ENCODE measurements at regions not wholly inside any gene's neighbourhood (a gene's known extent, or its start where the extent isn't known, plus 50 kb on each side); places are given as distances from the start of the nearest gene placed in this dataset.

DNA sequence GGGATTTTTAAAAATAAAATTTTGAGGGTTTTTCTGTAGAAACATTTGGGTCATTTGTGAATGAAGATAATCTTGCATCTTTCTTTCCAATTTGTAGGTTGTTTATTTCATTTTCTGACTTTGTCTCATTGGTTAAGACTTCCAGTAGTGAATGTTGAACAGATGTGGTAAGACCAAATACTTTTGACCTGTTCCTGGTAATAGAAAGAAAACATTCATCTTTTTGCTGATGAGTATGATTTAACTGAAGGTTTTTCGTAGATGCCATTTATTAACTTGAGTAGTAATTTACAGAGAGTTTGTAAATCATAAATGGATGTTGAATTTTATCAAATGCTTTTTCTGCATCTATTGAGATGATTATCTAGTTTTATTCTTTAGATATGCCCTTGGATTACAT is 416.1 kb upstream of the CITED2 start:
- no peak for DNase-seq (ENCODE audit: low read depth)
- H3K4me3 ChIP-seq (ENCODE audit: insufficient read depth, low read depth, low read length), result no peak overlapping the region
- H3K36me3 Mint-ChIP-seq (ENCODE audit: low read depth, unreplicated experiment), result peaks cover 3% of the 10 kb centered on the region

DNA sequence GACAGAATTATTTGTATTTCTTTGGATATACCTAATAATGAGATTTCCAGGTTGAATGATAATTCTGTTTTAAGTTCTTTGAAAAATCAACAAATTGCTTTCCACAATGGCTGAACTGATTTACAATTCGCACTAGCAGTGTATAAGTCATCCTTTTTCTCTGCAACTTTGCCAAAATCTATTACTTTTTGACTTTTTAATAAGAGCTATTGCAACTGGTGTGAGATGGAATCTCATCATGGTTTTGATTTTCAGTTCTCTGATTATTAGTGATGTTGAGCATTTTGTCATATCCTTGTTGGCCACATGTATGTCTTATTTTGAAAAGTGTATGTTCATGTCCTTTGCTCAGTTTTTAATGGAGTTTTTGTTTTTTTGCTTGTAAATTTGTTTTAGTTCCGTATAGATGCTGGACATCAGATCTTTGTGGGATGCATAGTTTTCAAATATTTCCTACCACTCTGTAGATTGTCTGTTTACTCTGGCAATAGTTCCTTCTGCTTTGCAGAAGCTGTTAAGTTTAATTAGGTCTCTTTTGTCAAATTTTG is 409.8 kb upstream of the CITED2 start:
- Mint-ChIP-seq H3K4me1 (ENCODE audit: low read depth, unreplicated experiment) (peaks cover 3% of the 10 kb centered on the region), H3K36me3 (ENCODE audit: low read depth, unreplicated experiment) (peaks cover 3% of the 10 kb centered on the region), H3K9me3 (ENCODE audit: unreplicated experiment) (peaks cover 19% of the 10 kb centered on the region), H3K4me3 (ENCODE audit: unreplicated experiment) (no peak overlapping the region), H3K27me3 (ENCODE audit: low read depth, unreplicated experiment) (no peaks in the 10 kb centered on the region), H3K27ac (ENCODE audit: unreplicated experiment) (no peak overlapping the region)
- Histone ChIP-seq H3K79me2 (ENCODE audit: insufficient read depth, low read length) (no peaks in the 10 kb centered on the region), H3K27ac (ENCODE audit: low read depth, low read length) (no peak overlapping the region), H3K4me1 (ENCODE audit: insufficient read depth, low read length) (no peaks in the 10 kb centered on the region), H3K36me3 (ENCODE audit: insufficient read depth, low read length) (no peaks in the 10 kb centered on the region), H2AFZ (ENCODE audit: low read depth, low read length) (no peak overlapping the region), H3K9me3 (ENCODE audit: insufficient read depth, low read depth, low read length) (no peaks in the 10 kb centered on the region), H4K20me1 (ENCODE audit: insufficient read depth, low read length) (no peaks in the 10 kb centered on the region), H3K27me3 (ENCODE audit: insufficient read depth, low read length) (no peaks in the 10 kb centered on the region), H3K4me3 (ENCODE audit: insufficient read depth, low read depth, low read length) (no peak overlapping the region), H3K4me2 (ENCODE audit: low read length) (no peak overlapping the region), H3K9ac (ENCODE audit: low read length) (no peak overlapping the region)
- no peak for DNase-seq (ENCODE audit: low read depth)
- FAIRE-seq, result no peak
- TF ChIP-seq EZH2 (IDR thresholded peaks at IDR 0.05; ENCODE audit: insufficient read depth, low read length) (no peak), CTCF (IDR thresholded peaks at IDR 0.05; ENCODE audit: insufficient read depth, low read depth, low read length) (no peak)

More for the DNA sequence above, 416.1 kb upstream of the CITED2 start:
- no peaks in the 10 kb centered on the region for H3K27me3 Mint-ChIP-seq (ENCODE audit: low read depth, unreplicated experiment)
- H3K9me3 Mint-ChIP-seq (ENCODE audit: unreplicated experiment), result peaks cover 4% of the 10 kb centered on the region
- Histone ChIP-seq H3K27ac (ENCODE audit: low read depth, low read length) (no peak overlapping the region), H3K4me1 (ENCODE audit: insufficient read depth, low read length) (no peaks in the 10 kb centered on the region), H4K20me1 (ENCODE audit: insufficient read depth, low read length) (no peaks in the 10 kb centered on the region), H2AFZ (ENCODE audit: low read depth, low read length) (no peak overlapping the region), H3K36me3 (ENCODE audit: insufficient read depth, low read length) (no peaks in the 10 kb centered on the region), H3K9me3 (ENCODE audit: insufficient read depth, low read depth, low read length) (no peaks in the 10 kb centered on the region), H3K27me3 (ENCODE audit: insufficient read depth, low read length) (no peaks in the 10 kb centered on the region), H3K4me2 (ENCODE audit: low read length) (no peak overlapping the region), H3K79me2 (ENCODE audit: insufficient read depth, low read length) (no peaks in the 10 kb centered on the region), H3K9ac (ENCODE audit: low read length) (no peak overlapping the region)
- FAIRE-seq, result no peak
- no peak for TF ChIP-seq EZH2 (IDR thresholded peaks at IDR 0.05; ENCODE audit: insufficient read depth, low read length)
- no peak for TF ChIP-seq CTCF (IDR thresholded peaks at IDR 0.05; ENCODE audit: insufficient read depth, low read depth, low read length)
- H3K4me3 Mint-ChIP-seq (ENCODE audit: unreplicated experiment), result no peak overlapping the region
- no peak overlapping the region for H3K27ac Mint-ChIP-seq (ENCODE audit: unreplicated experiment)
- no peaks in the 10 kb centered on the region for H3K4me1 Mint-ChIP-seq (ENCODE audit: low read depth, unreplicated experiment)

DNA sequence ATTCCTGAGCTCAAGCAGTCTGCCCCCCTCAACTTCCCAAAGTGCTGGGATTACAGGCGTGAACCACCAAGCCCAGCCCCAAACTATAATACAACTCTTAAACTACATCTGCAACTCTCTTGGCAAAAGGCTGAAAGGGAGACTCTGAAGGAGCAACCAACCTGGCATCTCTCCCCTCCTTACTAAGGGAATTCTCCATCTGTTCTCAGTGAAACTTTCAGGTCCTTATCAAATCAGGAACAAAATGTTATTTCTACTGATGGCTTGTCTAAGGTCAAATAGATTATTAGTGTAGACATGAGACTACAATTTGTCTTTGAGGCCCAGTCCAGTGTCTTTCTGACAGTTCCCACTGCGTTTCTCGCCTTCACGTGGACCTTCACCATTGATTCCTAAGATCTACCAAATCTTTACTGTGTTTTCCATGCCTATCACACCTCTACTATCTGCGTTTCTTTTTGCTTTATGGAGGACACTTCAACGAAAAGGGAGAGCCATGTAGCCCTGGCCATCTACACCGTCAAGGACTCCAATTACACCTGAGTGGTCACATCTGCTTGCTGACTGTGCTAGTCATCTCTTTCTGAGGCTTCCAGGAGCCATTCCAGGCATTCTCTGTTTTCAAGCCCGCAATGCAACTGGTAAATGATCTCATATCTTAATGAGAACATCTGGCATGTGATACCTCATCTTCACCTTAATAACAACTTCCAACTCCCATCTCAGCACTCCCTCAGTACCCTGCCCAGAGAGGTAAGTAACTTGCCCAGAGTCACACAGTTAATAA is 405.7 kb upstream of the CITED2 start:
- H3K4me1 Mint-ChIP-seq (ENCODE audit: low read depth, unreplicated experiment), result peaks cover 32% of the 10 kb centered on the region
- H3K27me3 ChIP-seq (ENCODE audit: insufficient read depth, low read length), result no peaks in the 10 kb centered on the region
- no peak overlapping the region for H3K4me3 Mint-ChIP-seq (ENCODE audit: unreplicated experiment)
- no peaks in the 10 kb centered on the region for H3K36me3 Mint-ChIP-seq (ENCODE audit: low read depth, unreplicated experiment)
- no peaks in the 10 kb centered on the region for H3K9me3 ChIP-seq (ENCODE audit: insufficient read depth, low read depth, low read length)
- no peaks in the 10 kb centered on the region for H4K20me1 ChIP-seq (ENCODE audit: insufficient read depth, low read length)
- no peak overlapping the region for H2AFZ ChIP-seq (ENCODE audit: low read depth, low read length)
- H3K27me3 Mint-ChIP-seq (ENCODE audit: low read depth, unreplicated experiment), result no peaks in the 10 kb centered on the region
- no peak overlapping the region for H3K4me3 ChIP-seq (ENCODE audit: insufficient read depth, low read depth, low read length)
- no peaks in the 10 kb centered on the region for H3K79me2 ChIP-seq (ENCODE audit: insufficient read depth, low read length)
- DNase-seq (ENCODE audit: low read depth), result no peak
- no peaks in the 10 kb centered on the region for H3K36me3 ChIP-seq (ENCODE audit: insufficient read depth, low read length)
- no peak overlapping the region for H3K27ac Mint-ChIP-seq (ENCODE audit: unreplicated experiment)
- H3K9me3 Mint-ChIP-seq (ENCODE audit: unreplicated experiment), result peaks cover 13% of the 10 kb centered on the region
- H3K4me1 ChIP-seq (ENCODE audit: insufficient read depth, low read length), result peaks cover 4% of the 10 kb centered on the region
- no peak overlapping the region for H3K9ac ChIP-seq (ENCODE audit: low read length)
- no peak for TF ChIP-seq EZH2 (IDR thresholded peaks at IDR 0.05; ENCODE audit: insufficient read depth, low read length)
- TF ChIP-seq CTCF (IDR thresholded peaks at IDR 0.05; ENCODE audit: insufficient read depth, low read depth, low read length), result no peak
- H3K27ac ChIP-seq (ENCODE audit: low read depth, low read length), result no peak overlapping the region
- no peak overlapping the region for H3K4me2 ChIP-seq (ENCODE audit: low read length)
- FAIRE-seq, result no peak
